ENCODE measurements at regions not wholly inside any gene's neighbourhood (a gene's known extent, or its start where the extent isn't known, plus 50 kb on each side); places are given as distances from the start of the nearest gene placed in this dataset.

DNA sequence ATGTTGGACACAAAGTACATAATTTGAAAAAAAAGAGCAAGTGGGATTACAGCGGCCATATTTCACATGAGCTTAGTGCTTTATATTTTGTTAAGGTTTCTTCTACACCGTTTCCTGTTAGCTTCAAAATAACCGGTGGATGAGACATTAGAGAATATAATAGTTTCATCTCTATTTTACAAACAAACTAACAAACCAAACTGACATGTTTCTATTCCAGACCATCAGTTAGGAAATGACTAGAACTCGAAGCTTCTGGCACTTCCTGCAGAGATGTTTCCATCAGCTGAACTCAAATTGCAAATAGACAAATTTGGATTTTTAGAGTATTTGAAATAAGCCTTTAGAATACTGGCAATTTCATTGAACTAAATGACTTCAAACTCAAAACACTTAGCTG, 86.5 kb downstream of the MTRR start:
- H3K36me3 Mint-ChIP-seq (ENCODE audit: low read depth): no peaks in the 10 kb centered on the region
- H3K27ac Mint-ChIP-seq: no peak overlapping the region
- H3K4me3 Mint-ChIP-seq: no peak overlapping the region
- H3K27me3 Mint-ChIP-seq: peaks cover 3% of the 10 kb centered on the region
- H3K4me1 Mint-ChIP-seq (ENCODE audit: low read depth): no peaks in the 10 kb centered on the region
- no peak for DNase-seq
- H3K9me3 Mint-ChIP-seq: peaks cover 3% of the 10 kb centered on the region

DNA sequence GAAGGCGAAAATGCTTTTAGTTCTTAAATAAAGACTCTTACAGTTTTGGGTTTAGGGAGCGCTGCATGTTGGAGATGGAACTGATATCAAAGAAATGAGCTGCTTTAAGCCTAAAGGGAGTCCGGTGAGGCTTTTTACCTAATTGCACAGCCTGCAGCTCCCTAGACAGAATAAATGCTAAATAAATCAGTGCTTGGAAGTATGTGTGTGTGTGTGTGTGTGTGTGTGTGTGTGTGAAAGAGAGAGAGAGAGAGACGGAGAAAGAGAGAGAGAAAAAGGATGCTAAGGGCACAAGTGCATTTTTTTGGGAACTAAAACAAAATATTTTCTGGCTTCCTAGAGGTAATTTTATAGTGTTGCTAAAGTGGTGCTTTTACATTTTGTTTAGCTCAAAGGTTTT, 88.4 kb downstream of the MTRR start:
- no peak for DNase-seq
- no peak overlapping the region for H3K4me3 Mint-ChIP-seq
- H3K27me3 Mint-ChIP-seq: no peaks in the 10 kb centered on the region
- no peak overlapping the region for H3K27ac Mint-ChIP-seq
- no peaks in the 10 kb centered on the region for H3K4me1 Mint-ChIP-seq (ENCODE audit: low read depth)
- no peaks in the 10 kb centered on the region for H3K9me3 Mint-ChIP-seq
- H3K36me3 Mint-ChIP-seq (ENCODE audit: low read depth): no peaks in the 10 kb centered on the region

DNA sequence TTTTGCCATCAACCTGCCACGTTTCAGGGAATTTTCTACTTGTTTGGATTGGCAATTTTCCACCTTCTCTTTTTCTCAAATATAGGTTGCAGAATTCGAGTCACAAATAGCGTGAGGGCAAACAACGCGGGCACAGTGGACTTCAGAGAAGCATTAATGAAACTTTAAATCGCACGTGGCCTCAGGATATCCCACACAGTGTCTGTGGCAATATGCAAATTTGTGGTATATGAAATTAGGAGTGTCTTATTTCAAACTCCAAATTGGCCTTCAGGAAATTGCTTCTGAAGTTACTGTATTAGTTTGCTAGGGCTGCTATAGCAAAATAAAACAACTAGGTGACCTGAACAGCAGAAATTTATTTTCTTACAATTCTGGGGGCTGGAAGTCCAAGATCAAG, 91.2 kb downstream of the MTRR start:
- Mint-ChIP-seq H3K36me3 (ENCODE audit: low read depth) (no peaks in the 10 kb centered on the region), H3K9me3 (no peaks in the 10 kb centered on the region), H3K4me3 (no peak overlapping the region), H3K4me1 (ENCODE audit: low read depth) (no peaks in the 10 kb centered on the region), H3K27me3 (peaks cover 10% of the 10 kb centered on the region), H3K27ac (no peak overlapping the region)
- no peak for DNase-seq

DNA sequence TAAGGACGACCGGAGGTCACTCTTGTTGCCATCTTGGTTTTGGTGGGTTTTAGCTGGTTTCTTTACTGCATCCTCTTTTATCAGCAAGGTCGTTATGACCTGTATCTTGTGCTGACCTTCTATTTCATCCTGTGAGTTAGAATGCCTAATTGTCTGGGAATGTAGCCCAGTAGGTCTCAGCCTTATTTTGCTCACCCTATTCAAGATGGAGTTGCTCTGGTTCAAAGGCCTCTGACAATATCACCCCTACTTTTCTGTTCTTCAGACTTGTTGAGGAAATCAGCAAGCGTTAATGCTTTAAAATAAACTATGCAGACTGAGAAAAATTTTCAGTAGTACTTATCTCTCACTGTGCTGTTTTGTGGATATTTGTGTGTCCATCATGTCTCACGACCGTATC, 92.6 kb downstream of the MTRR start:
- H3K9me3 Mint-ChIP-seq: no peaks in the 10 kb centered on the region
- H3K27ac Mint-ChIP-seq: no peak overlapping the region
- H3K4me3 Mint-ChIP-seq: no peak overlapping the region
- H3K4me1 Mint-ChIP-seq (ENCODE audit: low read depth): no peaks in the 10 kb centered on the region
- H3K36me3 Mint-ChIP-seq (ENCODE audit: low read depth): no peaks in the 10 kb centered on the region
- no peak for DNase-seq
- H3K27me3 Mint-ChIP-seq: peaks cover 10% of the 10 kb centered on the region

DNA sequence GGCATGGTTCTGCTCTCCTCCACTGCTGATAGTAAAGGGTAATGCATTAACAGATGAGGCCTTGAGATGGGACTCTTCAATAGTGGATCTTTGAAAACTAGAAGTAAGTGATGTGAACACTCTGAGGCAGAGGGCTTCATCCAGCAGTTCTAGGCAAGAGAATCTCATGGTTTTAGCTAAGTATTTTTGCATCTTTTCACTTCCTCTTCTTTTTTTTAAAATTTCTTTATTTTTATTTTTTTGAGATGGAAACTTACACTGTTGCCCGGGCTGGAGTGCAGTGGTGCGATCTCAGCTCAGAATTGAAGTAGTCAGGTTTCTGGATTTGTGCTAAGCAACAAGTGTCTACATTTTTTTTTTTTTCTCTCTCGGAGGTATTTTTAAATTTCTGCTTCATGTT, 101.9 kb downstream of the MTRR start:
- Mint-ChIP-seq H3K4me3 (no peak overlapping the region), H3K9me3 (no peaks in the 10 kb centered on the region), H3K27me3 (peaks cover 4% of the 10 kb centered on the region), H3K27ac (no peak overlapping the region), H3K36me3 (ENCODE audit: low read depth) (no peaks in the 10 kb centered on the region), H3K4me1 (ENCODE audit: low read depth) (no peaks in the 10 kb centered on the region)
- no peak for DNase-seq

DNA sequence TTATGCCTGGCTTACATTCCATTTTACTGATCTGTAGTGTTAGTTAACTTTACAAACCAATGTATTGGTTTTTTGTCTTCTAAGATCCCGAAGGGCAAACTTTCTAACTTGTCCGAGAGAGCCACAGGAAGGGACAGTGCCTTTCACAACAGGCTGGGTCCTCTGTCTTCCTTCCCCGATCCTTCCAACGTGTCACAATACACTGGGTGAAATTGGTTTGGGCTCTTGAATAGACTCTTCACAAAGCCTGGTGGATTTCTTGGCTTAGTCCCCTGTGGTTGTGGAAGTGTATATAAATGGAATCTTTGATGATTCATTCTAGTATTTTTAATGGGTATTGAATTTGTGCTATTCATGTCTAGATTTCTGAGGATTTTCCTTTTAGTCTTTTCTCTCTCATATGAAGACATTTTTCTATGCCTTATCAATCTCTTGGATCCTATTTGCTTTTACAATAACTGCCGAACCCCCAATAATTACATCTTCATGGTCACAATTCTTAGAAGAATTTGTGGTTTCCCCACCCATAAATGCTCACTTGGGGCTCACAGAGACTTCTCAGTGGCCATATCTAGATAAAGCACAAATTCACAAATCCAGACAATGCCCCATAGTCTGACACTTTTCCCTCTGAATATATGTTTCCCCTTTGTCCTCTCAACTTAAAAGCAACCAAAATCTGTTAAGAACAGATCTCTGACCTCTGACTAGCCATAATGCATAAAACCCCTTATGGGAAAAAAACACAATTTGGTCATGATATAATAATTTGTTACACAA, 107.7 kb downstream of the MTRR start:
- DNase-seq: no peak
- H3K4me1 Mint-ChIP-seq (ENCODE audit: low read depth): no peaks in the 10 kb centered on the region
- H3K27ac Mint-ChIP-seq: no peak overlapping the region
- no peaks in the 10 kb centered on the region for H3K9me3 Mint-ChIP-seq
- peaks cover 6% of the 10 kb centered on the region for H3K27me3 Mint-ChIP-seq
- H3K4me3 Mint-ChIP-seq: no peak overlapping the region
- H3K36me3 Mint-ChIP-seq (ENCODE audit: low read depth): no peaks in the 10 kb centered on the region

DNA sequence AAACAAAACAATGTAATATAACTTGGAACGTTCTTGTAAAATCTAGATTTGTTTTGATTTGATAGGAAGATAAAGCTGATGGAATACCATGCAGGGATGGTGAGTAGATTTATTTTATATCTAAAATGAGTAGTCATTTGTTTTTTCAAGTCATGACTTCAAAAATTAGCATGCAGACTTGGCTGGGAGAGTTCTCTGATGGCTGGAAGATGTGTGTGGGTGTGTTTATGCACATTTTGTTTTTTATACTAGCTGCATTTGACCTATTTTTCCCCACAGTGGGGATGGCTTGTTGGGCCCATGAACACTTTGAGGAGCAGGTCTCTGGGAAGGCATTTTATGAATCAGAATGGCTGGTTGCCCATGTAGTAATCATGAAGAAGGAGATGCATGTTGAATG, 109.2 kb downstream of the MTRR start:
- no peaks in the 10 kb centered on the region for H3K4me1 Mint-ChIP-seq (ENCODE audit: low read depth)
- H3K36me3 Mint-ChIP-seq (ENCODE audit: low read depth): no peaks in the 10 kb centered on the region
- no peak overlapping the region for H3K4me3 Mint-ChIP-seq
- DNase-seq: no peak
- H3K9me3 Mint-ChIP-seq: no peaks in the 10 kb centered on the region
- no peak overlapping the region for H3K27ac Mint-ChIP-seq
- H3K27me3 Mint-ChIP-seq: peaks cover 6% of the 10 kb centered on the region

DNA sequence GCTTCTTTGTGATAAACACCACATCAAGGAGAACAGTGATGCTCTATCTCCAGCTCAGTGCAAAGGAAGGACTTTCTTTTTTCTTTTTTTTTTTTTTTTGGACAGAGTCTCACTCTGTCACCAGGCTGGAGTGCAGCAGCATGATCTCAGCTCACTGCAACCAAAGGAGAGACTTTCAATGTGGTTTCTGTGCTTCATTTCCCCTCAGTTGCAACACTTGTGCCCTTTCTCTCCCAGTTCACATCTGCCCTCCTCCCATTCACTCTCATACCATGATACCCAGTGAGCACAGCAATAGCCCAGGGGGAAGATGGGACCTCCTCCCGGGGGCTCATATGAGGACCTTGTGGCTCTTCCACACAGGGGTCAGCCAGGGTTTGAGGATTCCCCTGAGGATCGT, 110.0 kb downstream of the MTRR start:
- Mint-ChIP-seq H3K27ac (no peak overlapping the region), H3K27me3 (peaks cover 6% of the 10 kb centered on the region), H3K4me3 (no peak overlapping the region), H3K9me3 (no peaks in the 10 kb centered on the region), H3K4me1 (ENCODE audit: low read depth) (no peaks in the 10 kb centered on the region), H3K36me3 (ENCODE audit: low read depth) (no peaks in the 10 kb centered on the region)
- no peak for DNase-seq

DNA sequence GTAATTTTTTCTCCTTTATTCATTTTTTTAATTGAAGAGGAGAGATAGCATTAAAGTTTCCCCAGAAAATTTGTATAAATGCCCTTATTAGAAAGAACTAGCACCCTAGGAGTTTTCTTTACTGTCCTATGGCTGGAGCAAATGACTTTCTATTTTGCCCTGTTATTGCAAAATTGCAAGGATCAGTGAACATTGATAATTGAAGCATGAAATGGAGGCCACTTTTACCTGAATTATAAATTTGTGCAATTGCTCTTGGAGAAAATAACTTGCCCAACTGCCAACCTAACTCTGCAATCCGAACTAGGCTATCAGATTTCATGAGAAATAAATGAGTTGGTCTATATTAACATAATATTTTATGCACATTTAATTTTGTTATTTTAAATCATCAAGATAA, 111.9 kb downstream of the MTRR start:
- no peaks in the 10 kb centered on the region for H3K36me3 Mint-ChIP-seq (ENCODE audit: low read depth)
- H3K27me3 Mint-ChIP-seq: peaks cover 2% of the 10 kb centered on the region
- no peaks in the 10 kb centered on the region for H3K4me1 Mint-ChIP-seq (ENCODE audit: low read depth)
- no peak for DNase-seq
- no peaks in the 10 kb centered on the region for H3K9me3 Mint-ChIP-seq
- H3K27ac Mint-ChIP-seq: no peak overlapping the region
- no peak overlapping the region for H3K4me3 Mint-ChIP-seq

DNA sequence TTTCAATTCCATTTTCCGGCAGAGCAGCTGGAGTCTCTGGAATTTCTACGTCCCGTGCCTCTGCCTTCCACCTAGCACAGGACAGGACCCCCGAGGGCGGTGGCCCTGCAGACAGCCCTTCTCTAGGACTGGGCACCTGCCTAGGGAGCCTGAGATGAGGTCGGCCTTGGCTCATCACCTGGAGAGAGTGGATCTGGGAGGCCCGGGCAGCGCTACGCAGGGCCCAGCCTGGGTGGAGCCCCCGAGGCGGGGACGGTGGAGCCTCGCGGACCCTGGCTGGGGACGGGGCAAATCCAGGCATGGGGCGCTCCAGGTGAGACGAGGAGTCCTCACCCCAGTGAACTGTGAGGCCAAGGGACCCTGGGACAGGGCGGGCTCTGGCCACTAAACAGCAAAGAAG, 114.5 kb downstream of the MTRR start:
- Mint-ChIP-seq H3K9me3 (no peaks in the 10 kb centered on the region), H3K4me3 (no peak overlapping the region), H3K27me3 (peaks cover 2% of the 10 kb centered on the region), H3K27ac (no peak overlapping the region), H3K36me3 (ENCODE audit: low read depth) (no peaks in the 10 kb centered on the region), H3K4me1 (ENCODE audit: low read depth) (no peaks in the 10 kb centered on the region)
- no peak for DNase-seq

DNA sequence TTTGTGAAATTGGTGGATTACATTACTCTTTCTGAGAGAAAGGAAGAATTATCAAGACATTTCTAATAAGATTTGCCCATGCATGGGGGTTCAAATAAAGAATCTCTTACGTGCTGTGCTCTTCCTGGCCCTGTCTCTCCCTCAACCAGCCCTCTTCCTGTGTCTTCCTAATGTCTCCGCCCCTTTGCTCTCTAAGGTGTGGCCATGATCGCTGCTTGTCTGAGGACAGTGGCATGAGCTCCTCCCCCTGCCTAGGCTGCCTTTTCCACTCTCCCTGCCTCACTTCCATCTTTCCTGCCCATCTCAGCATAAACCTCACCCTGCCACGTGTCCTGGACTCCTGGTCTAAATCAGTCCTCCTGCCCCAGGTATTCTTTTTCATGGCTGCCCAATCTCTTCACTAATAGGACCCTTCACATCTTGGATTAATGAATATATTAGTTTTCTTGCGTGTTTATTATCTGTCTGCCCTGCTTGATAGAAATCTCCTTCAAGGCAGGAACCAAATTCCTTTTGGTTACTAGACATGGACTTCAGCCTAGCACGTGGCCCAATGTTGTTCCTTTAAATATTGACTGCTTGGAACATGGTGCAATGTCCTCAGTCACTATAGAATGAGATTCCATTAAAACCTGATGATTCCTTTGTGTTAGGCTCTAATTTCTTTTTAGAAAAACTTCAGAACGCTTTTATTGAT, 122.3 kb downstream of the MTRR start:
- H3K4me1 Mint-ChIP-seq (ENCODE audit: low read depth): no peaks in the 10 kb centered on the region
- no peak for DNase-seq
- H3K27me3 Mint-ChIP-seq: peaks cover 4% of the 10 kb centered on the region
- no peaks in the 10 kb centered on the region for H3K9me3 Mint-ChIP-seq
- H3K4me3 Mint-ChIP-seq: no peak overlapping the region
- no peak overlapping the region for H3K27ac Mint-ChIP-seq
- no peaks in the 10 kb centered on the region for H3K36me3 Mint-ChIP-seq (ENCODE audit: low read depth)

DNA sequence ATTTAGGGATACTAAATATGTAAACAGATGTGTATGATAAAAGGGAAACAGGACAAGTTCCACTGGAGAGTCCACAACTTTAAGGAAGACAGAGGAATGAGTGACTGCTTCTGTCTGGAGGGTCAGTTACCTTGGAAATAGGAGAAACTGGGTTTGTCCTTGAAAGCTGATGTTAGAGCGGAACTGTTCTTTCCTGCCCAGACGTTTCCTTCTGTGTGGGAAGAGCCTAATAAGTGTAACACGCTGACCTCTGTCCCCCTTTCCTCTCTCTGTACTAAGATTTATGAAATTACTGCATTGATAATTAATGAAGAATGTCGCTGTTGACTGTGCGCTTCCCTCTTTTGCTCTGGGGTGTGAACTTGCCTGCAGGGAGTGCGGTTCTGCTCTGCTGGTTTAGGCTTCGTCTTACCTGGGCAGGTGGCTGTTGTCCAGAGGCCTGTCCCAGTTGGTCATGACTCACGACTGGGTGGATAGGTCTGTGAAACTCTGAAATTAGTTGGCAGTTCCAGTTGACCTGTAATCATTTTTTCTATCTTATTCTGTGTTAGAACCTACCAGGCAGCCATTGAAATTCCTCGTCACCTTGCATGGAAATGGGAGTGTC, 126.8 kb downstream of the MTRR start:
- H3K9me3 Mint-ChIP-seq: no peaks in the 10 kb centered on the region
- H3K27me3 Mint-ChIP-seq: peaks cover 4% of the 10 kb centered on the region
- DNase-seq: no peak
- no peaks in the 10 kb centered on the region for H3K36me3 Mint-ChIP-seq (ENCODE audit: low read depth)
- H3K27ac Mint-ChIP-seq: no peak overlapping the region
- H3K4me1 Mint-ChIP-seq (ENCODE audit: low read depth): no peaks in the 10 kb centered on the region
- H3K4me3 Mint-ChIP-seq: no peak overlapping the region

DNA sequence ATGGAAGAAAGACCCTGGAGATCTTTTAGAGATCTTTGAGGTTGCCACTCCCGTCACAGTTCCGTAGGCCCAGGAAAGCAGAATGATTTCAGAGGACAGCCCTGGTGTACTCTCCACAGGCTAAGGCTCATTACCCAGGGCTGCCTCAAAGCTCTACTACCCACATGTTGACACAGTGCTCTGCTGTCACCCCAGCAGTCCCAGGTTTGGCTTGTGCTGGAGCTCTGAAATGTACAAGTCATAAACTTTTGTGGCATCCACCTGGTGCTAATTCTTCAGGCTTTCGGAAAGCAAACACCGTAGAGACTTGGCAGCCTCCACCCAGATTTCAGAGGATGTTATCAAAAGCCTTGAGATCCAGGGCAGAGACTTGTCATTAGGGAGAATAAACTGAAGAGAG, 136.5 kb downstream of the MTRR start:
- Mint-ChIP-seq H3K27me3 (no peaks in the 10 kb centered on the region), H3K4me3 (no peak overlapping the region), H3K27ac (no peak overlapping the region), H3K4me1 (ENCODE audit: low read depth) (no peaks in the 10 kb centered on the region), H3K9me3 (peaks cover 10% of the 10 kb centered on the region), H3K36me3 (ENCODE audit: low read depth) (no peaks in the 10 kb centered on the region)
- no peak for DNase-seq

DNA sequence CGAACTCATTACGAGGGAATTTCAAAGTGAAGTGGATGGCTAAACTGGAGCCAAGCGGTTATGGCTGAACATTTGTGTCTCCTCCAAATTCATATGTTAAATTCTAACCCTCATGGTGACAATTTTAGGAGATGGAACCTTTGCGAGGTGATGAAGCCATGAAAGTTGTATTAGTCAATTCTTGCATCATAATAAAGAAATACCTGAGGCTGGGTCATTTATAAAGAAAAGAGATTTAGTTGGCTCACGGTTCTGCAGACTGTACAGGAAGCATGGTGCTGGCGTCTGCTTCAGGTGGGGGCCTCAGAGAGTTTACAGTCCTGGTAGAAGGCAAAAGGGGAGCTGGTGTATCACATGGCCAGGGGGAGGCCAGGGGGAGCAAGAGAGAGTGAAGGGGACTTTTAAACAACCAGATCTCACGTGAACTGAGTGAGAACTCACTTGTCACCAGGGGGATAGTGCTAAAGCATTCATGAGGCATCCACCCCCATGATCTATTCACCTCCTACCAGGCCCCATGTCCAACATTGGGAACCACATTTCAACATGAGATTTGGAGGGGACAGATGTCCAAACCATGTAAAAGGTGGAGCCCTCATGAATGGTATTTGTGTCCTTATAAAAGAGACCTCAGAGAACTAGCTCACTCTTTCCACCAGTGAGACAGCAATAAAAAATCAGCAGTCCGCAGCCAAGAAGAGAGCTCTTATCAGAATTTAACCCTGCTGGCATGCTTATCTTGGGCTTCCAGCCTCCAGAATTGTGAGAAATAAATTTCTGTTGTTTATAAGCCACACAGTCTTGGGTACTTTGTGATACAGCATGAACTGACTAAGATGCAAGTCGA, 143.4 kb downstream of the MTRR start:
- Mint-ChIP-seq H3K4me3 (no peak overlapping the region), H3K4me1 (ENCODE audit: low read depth) (no peaks in the 10 kb centered on the region), H3K27ac (no peak overlapping the region), H3K27me3 (no peaks in the 10 kb centered on the region), H3K9me3 (peaks cover 5% of the 10 kb centered on the region), H3K36me3 (ENCODE audit: low read depth) (no peaks in the 10 kb centered on the region)
- no peak for DNase-seq
